Fibroblast of lung (primary cell): ENCODE measurements at regions not wholly inside any gene's neighbourhood (a gene's known extent, or its start where the extent isn't known, plus 50 kb on each side); places are given as distances from the start of the nearest gene placed in this dataset.

Source experiments
- CTCF ChIP-seq, 2 donors: IDR thresholded peaks in 1 of 2; conservative IDR thresholded peaks in 1 of 2; 1 replicate in 1 of 2; 2 replicates in 1 of 2; pipeline ENCODE4 v1.5.1; 2011 to 2012; ENCODE audit warnings: low read length in 2 of 2, control low read depth in 1 of 2, inconsistent platforms in 1 of 2, low read depth in 1 of 2, mild to moderate bottlenecking in 1 of 2
- EZH2 ChIP-seq: IDR thresholded peaks from 2 replicates; pipeline ENCODE4 v1.5.1; 2012; ENCODE audit warnings: low read length, control low read depth, mild to moderate bottlenecking; ENCODE audit errors: missing control alignments

GRCh38 chr1:189036628-189037027, 1441.0 kb downstream of the BRINP3 start:
- no peak for TF ChIP-seq CTCF (conservative IDR thresholded peaks at IDR 0.05 in 1 of 2, IDR thresholded peaks at IDR 0.05 in 1 of 2; ENCODE audit: low read depth in 1 of 2, low read length in 2 of 2)
- no peak for TF ChIP-seq EZH2
